SU-DHL-6 (cell line): ENCODE measurements at regions not wholly inside any gene's neighbourhood (a gene's known extent, or its start where the extent isn't known, plus 50 kb on each side); places are given as distances from the start of the nearest gene placed in this dataset.

Source experiments
- H2AFZ ChIP-seq: fragments of 200-600 bp; sonication (generic); 2 replicates; pipeline ENCODE4 v1.6.1; 2014; ENCODE audit warnings: low read depth, mild to moderate bottlenecking, moderate library complexity, mixed read lengths, antibody characterized with exemption, low read length; ENCODE audit not compliant: severe bottlenecking
- H3F3A ChIP-seq: fragments of 200-600 bp; shearing (Covaris generic); 2 replicates; pipeline ENCODE4 v1.6.0; 2016; ENCODE audit warnings: antibody characterized with exemption, mild to moderate bottlenecking; ENCODE audit not compliant: insufficient read depth
- H3K27ac ChIP-seq: fragments of 200-600 bp; sonication (generic); 2 replicates; pipeline ENCODE4 v1.5.1; 2016; ENCODE audit warnings: low read depth, mild to moderate bottlenecking, low read length, moderate library complexity, mixed read lengths
- H3K27me3 ChIP-seq: fragments of 200-600 bp; sonication (generic), shearing (Covaris generic); 2 replicates; pipeline ENCODE4 v1.6.0; 2014; ENCODE audit warnings: mild to moderate bottlenecking, low read length
- H3K36me3 ChIP-seq: fragments of 200-600 bp; sonication (generic); 2 replicates; pipeline ENCODE4 v1.6.1; 2014; ENCODE audit warnings: mild to moderate bottlenecking, low read length, mixed read lengths
- H3K4me2 ChIP-seq: fragments of 300-600, 200-600 bp; shearing (Covaris generic), sonication (generic); 2 replicates; pipeline ENCODE4 v1.6.0; 2014; ENCODE audit warnings: low read length, low read depth, mild to moderate bottlenecking; ENCODE audit not compliant: poor library complexity, severe bottlenecking
- H3K4me3 ChIP-seq: fragments of 200-600 bp; sonication (generic); 2 replicates; pipeline ENCODE4 v1.5.1; 2014; ENCODE audit warnings: antibody characterized with exemption, low read length, mild to moderate bottlenecking, mixed read lengths; ENCODE audit not compliant: insufficient read depth, poor library complexity, severe bottlenecking
- H3K79me2 ChIP-seq: fragments of 200-600 bp; sonication (generic); 2 replicates; pipeline ENCODE4 v1.6.1; 2014; ENCODE audit warnings: mild to moderate bottlenecking, low read length, moderate library complexity; ENCODE audit not compliant: insufficient read depth
- H3K9ac ChIP-seq: fragments of 200-600 bp; sonication (generic); 2 replicates; pipeline ENCODE4 v1.7.0; 2014; ENCODE audit warnings: mild to moderate bottlenecking, low read length
- H3K9me2 ChIP-seq: fragments of 200-600 bp; sonication (generic); replicated peaks from 2 replicates; pipeline ENCODE4 v1.6.1; 2014; ENCODE audit warnings: low read length; ENCODE audit not compliant: insufficient read depth
- H3K9me3 ChIP-seq: fragments of 200-600 bp; sonication (generic); 2 replicates; pipeline ENCODE4 v1.6.1; 2014; ENCODE audit warnings: low read length, mixed read lengths; ENCODE audit not compliant: insufficient read depth
- H4K20me1 ChIP-seq: fragments of 200-600 bp; sonication (generic); 2 replicates; pipeline ENCODE4 v1.6.1; 2014; ENCODE audit warnings: low read depth, mild to moderate bottlenecking, antibody characterized with exemption, low read length, moderate library complexity, mixed read lengths
- CTCF ChIP-seq: fragments of 200-600 bp; sonication (generic); IDR thresholded peaks from one replicate; pipeline ENCODE4 v1.5.1; 2017; ENCODE audit warnings: antibody characterized with exemption, mild to moderate bottlenecking, low read length, moderate library complexity; ENCODE audit not compliant: insufficient read depth, poor library complexity, severe bottlenecking
- EZH2phosphoT487 ChIP-seq: fragments of 200-600 bp; sonication (generic), shearing (Covaris generic); conservative IDR thresholded peaks from 2 replicates; pipeline ENCODE4 v1.6.1; 2018; ENCODE audit warnings: mild to moderate bottlenecking, antibody characterized with exemption, low read length, moderate library complexity, mixed read lengths

GRCh38 chr5:32996336-32996735, 285.2 kb downstream of the NPR3 start:
- TF ChIP-seq CTCF (no peak), EZH2phosphoT487 (no peak)
- no peak overlapping the region for H3K4me3 ChIP-seq
- H3K79me2 ChIP-seq: no peaks in the 10 kb centered on the region
- no peaks in the 10 kb centered on the region for H3K9me3 ChIP-seq
- no peaks in the 10 kb centered on the region for H3K27me3 ChIP-seq
- H3F3A ChIP-seq: no peaks in the 10 kb centered on the region
- H3K9me2 ChIP-seq: no peaks in the 10 kb centered on the region
- H3K4me2 ChIP-seq: no peak overlapping the region
- H3K36me3 ChIP-seq: no peaks in the 10 kb centered on the region
- H4K20me1 ChIP-seq: no peaks in the 10 kb centered on the region
- H3K9ac ChIP-seq: no peak overlapping the region
- no peak overlapping the region for H3K27ac ChIP-seq
- H2AFZ ChIP-seq: no peak overlapping the region

GRCh38 chr5:33008751-33009418, 297.8 kb downstream of the NPR3 start:
- H3K79me2 ChIP-seq: no peaks in the 10 kb centered on the region
- no peaks in the 10 kb centered on the region for H4K20me1 ChIP-seq
- no peak overlapping the region for H3K9ac ChIP-seq
- no peak overlapping the region for H3K27ac ChIP-seq
- no peak overlapping the region for H3K4me3 ChIP-seq
- H2AFZ ChIP-seq: no peak overlapping the region
- H3F3A ChIP-seq: no peaks in the 10 kb centered on the region
- no peaks in the 10 kb centered on the region for H3K9me3 ChIP-seq
- no peak overlapping the region for H3K4me2 ChIP-seq
- no peaks in the 10 kb centered on the region for H3K36me3 ChIP-seq
- no peaks in the 10 kb centered on the region for H3K27me3 ChIP-seq
- TF ChIP-seq EZH2phosphoT487: no peak
- no peak for TF ChIP-seq CTCF
- no peaks in the 10 kb centered on the region for H3K9me2 ChIP-seq

GRCh38 chr5:33010846-33011245, 299.7 kb downstream of the NPR3 start:
- H3K79me2 ChIP-seq: no peaks in the 10 kb centered on the region
- no peaks in the 10 kb centered on the region for H4K20me1 ChIP-seq
- H3K9me3 ChIP-seq: no peaks in the 10 kb centered on the region
- H3K9ac ChIP-seq: no peak overlapping the region
- no peaks in the 10 kb centered on the region for H3F3A ChIP-seq
- H2AFZ ChIP-seq: no peak overlapping the region
- no peak overlapping the region for H3K4me2 ChIP-seq
- no peak overlapping the region for H3K27ac ChIP-seq
- TF ChIP-seq EZH2phosphoT487 (no peak), CTCF (no peak)
- no peaks in the 10 kb centered on the region for H3K9me2 ChIP-seq
- H3K27me3 ChIP-seq: no peaks in the 10 kb centered on the region
- H3K36me3 ChIP-seq: no peaks in the 10 kb centered on the region
- no peak overlapping the region for H3K4me3 ChIP-seq
